ENCODE measurements at regions not wholly inside any gene's neighbourhood (a gene's known extent, or its start where the extent isn't known, plus 50 kb on each side); places are given as distances from the start of the nearest gene placed in this dataset.

GRCh38 chrX:17987783-17988182 is 126.7 kb upstream of the RAI2 start:
- H3K4me1 ChIP-seq (ENCODE audit: control insufficient read depth, extremely low read depth, insufficient read depth, low read length) = no peaks in the 10 kb centered on the region
- H3K9me3 ChIP-seq (ENCODE audit: control insufficient read depth, insufficient read depth, low read depth, low read length) = no peaks in the 10 kb centered on the region
- no peaks in the 10 kb centered on the region for H4K20me1 ChIP-seq (ENCODE audit: control insufficient read depth, extremely low read depth, insufficient read depth, low read length)
- no peaks in the 10 kb centered on the region for H3K36me3 ChIP-seq (ENCODE audit: control insufficient read depth, insufficient read depth, low read length)
- no peak for DNase-seq (ENCODE audit: low read depth in 2 of 2)
- no peaks in the 10 kb centered on the region for H3K79me2 ChIP-seq (ENCODE audit: control insufficient read depth, insufficient read depth, low read length)
- TF ChIP-seq CTCF (conservative IDR thresholded peaks at IDR 0.05 in 1 of 2, IDR thresholded peaks at IDR 0.05 in 1 of 2; ENCODE audit: low read depth in 1 of 2, low read length in 2 of 2) (no peak), EZH2 (IDR thresholded peaks at IDR 0.05; ENCODE audit: low read length, missing control alignments) (no peak)
- no peak overlapping the region for H3K4me2 ChIP-seq (ENCODE audit: extremely low read depth, insufficient read depth, low read length)
- no peak overlapping the region for H3K4me3 ChIP-seq (replicated peaks in 1 of 4; ENCODE audit: control extremely low read depth in 1 of 4, insufficient read depth in 1 of 4, low read depth in 3 of 4, low read length in 4 of 4)
- H3K27ac ChIP-seq (ENCODE audit: insufficient read depth, low read length) = no peak overlapping the region
- no peaks in the 10 kb centered on the region for H3K27me3 ChIP-seq (ENCODE audit: control insufficient read depth, insufficient read depth, low read length)
- no peak overlapping the region for H2AFZ ChIP-seq (ENCODE audit: low read length)
- no peak overlapping the region for H3K9ac ChIP-seq (ENCODE audit: insufficient read depth, low read length)

- Histone ChIP-seq H3K4me3 (replicated peaks in 1 of 4; ENCODE audit: control extremely low read depth in 1 of 4, insufficient read depth in 1 of 4, low read depth in 3 of 4, low read length in 4 of 4) (no peak overlapping the region), H3K9me3 (ENCODE audit: control insufficient read depth, insufficient read depth, low read depth, low read length) (no peaks in the 10 kb centered on the region), H3K4me1 (ENCODE audit: control insufficient read depth, extremely low read depth, insufficient read depth, low read length) (no peaks in the 10 kb centered on the region), H3K4me2 (ENCODE audit: extremely low read depth, insufficient read depth, low read length) (no peak overlapping the region), H3K9ac (ENCODE audit: insufficient read depth, low read length) (no peak overlapping the region), H3K36me3 (ENCODE audit: control insufficient read depth, insufficient read depth, low read length) (no peaks in the 10 kb centered on the region), H4K20me1 (ENCODE audit: control insufficient read depth, extremely low read depth, insufficient read depth, low read length) (no peaks in the 10 kb centered on the region), H2AFZ (ENCODE audit: low read length) (no peak overlapping the region), H3K27ac (ENCODE audit: insufficient read depth, low read length) (no peak overlapping the region), H3K79me2 (ENCODE audit: control insufficient read depth, insufficient read depth, low read length) (no peaks in the 10 kb centered on the region), H3K27me3 (ENCODE audit: control insufficient read depth, insufficient read depth, low read length) (no peaks in the 10 kb centered on the region)
- TF ChIP-seq EZH2 (IDR thresholded peaks at IDR 0.05; ENCODE audit: low read length, missing control alignments) = no peak
- TF ChIP-seq CTCF (conservative IDR thresholded peaks at IDR 0.05 in 1 of 2, IDR thresholded peaks at IDR 0.05 in 1 of 2; ENCODE audit: low read depth in 1 of 2, low read length in 2 of 2) = no peak
- no peak for DNase-seq (ENCODE audit: low read depth in 2 of 2)
Measured at GRCh38 chrX:17986977-17987376, 125.9 kb upstream of the RAI2 start.

GRCh38 chrX:17986440-17986839 is 125.3 kb upstream of the RAI2 start:
- no peak for DNase-seq (ENCODE audit: low read depth in 2 of 2)
- Histone ChIP-seq H3K79me2 (ENCODE audit: control insufficient read depth, insufficient read depth, low read length) (no peaks in the 10 kb centered on the region), H3K27me3 (ENCODE audit: control insufficient read depth, insufficient read depth, low read length) (no peaks in the 10 kb centered on the region), H2AFZ (ENCODE audit: low read length) (no peak overlapping the region), H3K9me3 (ENCODE audit: control insufficient read depth, insufficient read depth, low read depth, low read length) (no peaks in the 10 kb centered on the region), H3K27ac (ENCODE audit: insufficient read depth, low read length) (no peak overlapping the region), H4K20me1 (ENCODE audit: control insufficient read depth, extremely low read depth, insufficient read depth, low read length) (no peaks in the 10 kb centered on the region), H3K4me1 (ENCODE audit: control insufficient read depth, extremely low read depth, insufficient read depth, low read length) (no peaks in the 10 kb centered on the region), H3K4me2 (ENCODE audit: extremely low read depth, insufficient read depth, low read length) (no peak overlapping the region), H3K36me3 (ENCODE audit: control insufficient read depth, insufficient read depth, low read length) (no peaks in the 10 kb centered on the region), H3K4me3 (replicated peaks in 1 of 4; ENCODE audit: control extremely low read depth in 1 of 4, insufficient read depth in 1 of 4, low read depth in 3 of 4, low read length in 4 of 4) (no peak overlapping the region), H3K9ac (ENCODE audit: insufficient read depth, low read length) (no peak overlapping the region)
- TF ChIP-seq CTCF (conservative IDR thresholded peaks at IDR 0.05 in 1 of 2, IDR thresholded peaks at IDR 0.05 in 1 of 2; ENCODE audit: low read depth in 1 of 2, low read length in 2 of 2) = no peak

All from fibroblast of lung (primary cell).